NCI-H2196 treated with DMSO at 0.1 percent for 48 hours (cell line): ENCODE measurements at regions not wholly inside any gene's neighbourhood (a gene's known extent, or its start where the extent isn't known, plus 50 kb on each side); places are given as distances from the start of the nearest gene placed in this dataset.

Experiments
- DNase-seq: peaks from one replicate; lab custom pipeline; 2025; ENCODE audit not compliant: unreplicated experiment; lab: John Stamatoyannopoulos, UW

DNA sequence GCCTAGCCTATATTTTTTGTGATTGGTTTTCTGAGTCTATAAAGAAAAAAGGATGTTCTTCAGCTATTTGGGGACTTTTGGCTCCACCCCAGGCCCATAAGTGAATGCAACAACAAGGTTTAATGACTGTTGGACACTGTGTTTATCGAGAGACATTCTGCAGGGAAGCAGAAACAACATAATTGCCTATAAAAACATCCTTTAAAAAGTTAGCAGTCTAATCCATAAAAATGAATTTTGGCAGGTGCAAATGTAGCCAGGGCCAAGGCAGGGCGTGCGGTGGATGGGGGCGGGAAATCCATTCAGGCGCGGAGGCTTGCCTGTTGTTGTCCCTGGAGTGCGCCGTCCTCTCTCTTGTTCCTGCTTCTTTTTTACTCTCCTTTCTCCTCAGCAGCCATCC, 99.3 kb downstream of the PAX1 start:
- no peak for DNase-seq

DNA sequence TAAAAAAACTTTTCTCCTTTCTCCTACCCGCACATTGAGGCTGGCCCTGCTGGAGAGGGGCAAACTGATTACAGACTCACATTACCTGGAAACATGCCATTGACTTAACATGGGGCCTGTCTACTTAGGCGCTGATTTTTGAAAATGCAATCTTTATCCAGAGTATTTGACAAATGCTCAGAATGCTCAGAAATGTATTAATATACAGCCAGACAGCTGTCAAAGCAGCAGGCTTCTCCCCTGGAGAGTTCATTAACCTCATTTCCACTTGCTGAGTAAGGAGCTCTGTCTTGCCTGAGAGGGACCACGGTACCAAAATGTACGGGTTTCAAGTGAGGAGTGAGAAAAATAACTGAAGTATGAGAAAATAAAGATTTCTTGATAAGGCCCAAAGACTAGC, 95.7 kb downstream of the PAX1 start:
- DNase-seq = no peak

DNA sequence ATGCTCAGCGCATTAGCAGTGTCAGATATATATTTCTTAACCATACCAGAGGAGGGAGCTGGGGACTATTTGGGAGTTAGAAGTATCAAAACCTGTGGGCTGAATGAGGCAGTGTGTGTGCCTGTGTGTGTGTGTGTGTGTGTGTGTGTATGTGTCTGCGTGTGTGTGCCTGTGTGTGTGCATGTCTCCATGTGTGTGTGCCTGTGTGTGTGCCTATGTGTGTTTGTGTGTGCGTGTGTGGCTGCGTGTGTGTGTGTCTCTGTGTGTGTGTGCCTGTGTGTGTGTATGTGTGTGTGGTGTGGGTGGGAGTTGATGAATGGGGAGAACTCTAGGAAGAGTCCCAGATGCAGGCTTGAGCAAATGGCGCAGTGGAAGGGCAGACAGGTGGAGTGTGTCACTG, 92.9 kb downstream of the PAX1 start:
- DNase-seq = no peak

DNA sequence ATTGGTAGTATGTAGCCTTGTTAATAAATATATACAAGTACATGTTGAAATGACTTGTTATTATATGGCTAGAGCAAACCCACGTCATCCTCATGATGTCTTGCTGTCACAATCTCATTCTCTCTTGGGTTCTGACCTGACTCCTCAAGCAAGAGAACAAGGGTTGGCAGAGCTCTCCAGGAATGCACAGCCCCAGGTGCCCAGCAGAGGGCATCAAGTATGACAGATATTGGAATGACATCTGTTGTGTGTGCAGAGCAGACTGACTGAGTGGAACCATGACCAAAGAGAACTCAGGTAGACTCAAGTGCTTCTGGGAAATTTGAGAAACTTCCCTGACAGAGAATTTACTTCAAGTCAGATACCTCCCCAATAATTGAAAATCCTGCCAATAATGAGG, 90.6 kb downstream of the PAX1 start:
- no peak for DNase-seq

DNA sequence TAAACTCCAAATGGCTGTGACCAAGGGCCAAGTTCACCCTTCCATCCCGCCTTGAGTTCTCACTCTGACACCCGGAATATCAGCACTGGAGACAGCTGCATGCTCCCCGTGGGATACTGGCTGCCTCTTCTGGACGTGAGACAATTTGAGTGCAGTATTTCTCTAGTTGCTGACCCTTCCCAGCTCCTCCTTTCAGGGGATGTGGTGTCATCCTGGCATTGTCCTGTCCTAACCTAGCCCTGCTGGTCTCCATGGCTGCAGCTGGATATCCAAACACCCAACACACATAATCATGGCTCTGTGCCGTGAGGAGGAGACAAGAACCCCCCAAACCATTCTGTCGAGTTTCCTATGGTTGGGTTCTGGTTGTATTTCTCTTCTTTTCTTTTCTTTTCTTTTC, 82.6 kb downstream of the PAX1 start:
- no peak for DNase-seq

DNA sequence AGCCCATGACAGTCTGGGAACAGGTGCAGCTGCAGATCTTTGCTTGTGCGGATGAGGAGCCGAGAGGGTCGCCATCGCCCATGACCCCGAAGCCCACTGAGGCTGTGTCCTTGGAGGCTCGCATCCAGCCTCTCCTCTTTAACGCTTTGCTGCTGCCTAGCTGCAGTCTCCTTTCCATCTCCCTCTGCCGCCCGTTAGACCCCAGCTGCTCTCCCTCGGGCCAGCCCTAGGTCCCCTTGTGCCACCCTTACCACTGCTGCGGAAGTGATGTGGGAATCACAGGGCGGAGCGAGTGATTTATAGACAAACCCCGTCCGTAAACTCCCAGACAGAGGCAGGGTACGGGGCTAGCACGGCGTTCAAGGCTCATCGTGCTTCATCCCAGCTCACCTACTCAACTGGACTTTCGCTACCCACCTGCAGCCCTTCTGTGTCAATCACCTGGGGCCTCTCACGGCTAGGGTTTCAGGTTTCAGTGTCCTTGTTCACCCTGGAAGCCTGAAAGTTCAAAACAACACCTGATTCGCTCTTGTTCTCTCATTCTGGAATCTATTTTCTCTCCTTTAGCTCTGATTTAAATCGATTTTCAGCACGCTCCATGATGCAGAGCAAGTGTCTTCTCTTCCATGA, 76.1 kb downstream of the PAX1 start:
- no peak for DNase-seq

DNA sequence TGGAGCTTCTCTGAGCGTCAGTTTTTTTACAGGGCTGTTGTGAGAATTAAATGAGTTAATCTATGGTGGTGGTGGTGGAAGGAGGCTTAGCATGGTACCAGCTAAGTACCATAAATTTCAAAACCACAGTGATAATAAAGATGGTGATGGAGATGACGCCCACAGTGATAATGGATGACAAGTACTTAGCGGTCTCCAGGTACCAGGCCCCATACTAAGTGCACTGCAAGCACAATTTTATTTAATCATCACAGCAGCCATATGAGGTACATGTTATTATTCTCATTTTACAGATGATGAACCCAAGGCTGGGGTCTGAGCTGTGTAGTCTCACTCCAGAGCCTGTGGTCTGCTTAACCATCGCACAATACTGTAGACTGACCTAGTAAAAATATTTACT, 75.1 kb downstream of the PAX1 start:
- no peak for DNase-seq
